Nephron (organoid): ENCODE measurements at regions not wholly inside any gene's neighbourhood (a gene's known extent, or its start where the extent isn't known, plus 50 kb on each side); places are given as distances from the start of the nearest gene placed in this dataset.

ENCODE experiments used
- H3K27ac Mint-ChIP-seq, 3 experiments: 2 replicates each; pipeline ENCODE4 v1.8.0; 2020; ENCODE audit warnings: mixed read lengths in 3 of 3, mild to moderate bottlenecking in 2 of 3, moderate library complexity in 1 of 3
- H3K27me3 Mint-ChIP-seq: 2 replicates; pipeline ENCODE4 v1.8.0; 2021; ENCODE audit warnings: low read depth, mild to moderate bottlenecking, moderate library complexity, mixed read lengths
- H3K36me3 Mint-ChIP-seq: 2 replicates; pipeline ENCODE4 v1.8.0; 2020; ENCODE audit warnings: low read depth, mixed read lengths
- H3K4me1 Mint-ChIP-seq: 2 replicates; pipeline ENCODE4 v1.8.0; 2020; ENCODE audit warnings: mixed read lengths
- H3K4me3 Mint-ChIP-seq, 3 experiments: 2 replicates each; pipeline ENCODE4 v1.8.0; 2020; ENCODE audit warnings: mild to moderate bottlenecking in 3 of 3, mixed read lengths in 3 of 3, moderate library complexity in 2 of 3
- H3K9me3 Mint-ChIP-seq: 2 replicates; pipeline ENCODE4 v1.8.0; 2020; ENCODE audit warnings: mixed read lengths
- CTCF ChIP-seq, 3 experiments: fragments of 200-600 bp; sonication (generic); IDR thresholded peaks; one replicate each; pipeline ENCODE4 v1.5.0; 2021; ENCODE audit warnings: antibody characterized with exemption in 3 of 3; ENCODE audit not compliant: unreplicated experiment in 3 of 3

GRCh38 chr6:104396077-104396476, 463.6 kb downstream of the HACE1 start:
- TF ChIP-seq CTCF (IDR thresholded peaks at IDR 0.05; ENCODE audit: unreplicated experiment in 3 of 3): no peak
- Mint-ChIP-seq H3K27me3 (no peaks in the 10 kb centered on the region), H3K27ac (no peak overlapping the region), H3K9me3 (no peaks in the 10 kb centered on the region), H3K4me3 (no peak overlapping the region), H3K4me1 (no peaks in the 10 kb centered on the region), H3K36me3 (no peaks in the 10 kb centered on the region)

- Mint-ChIP-seq H3K4me3 (no peak overlapping the region), H3K9me3 (peaks cover 10% of the 10 kb centered on the region), H3K36me3 (no peaks in the 10 kb centered on the region), H3K27me3 (no peaks in the 10 kb centered on the region), H3K4me1 (no peaks in the 10 kb centered on the region), H3K27ac (no peak overlapping the region)
- TF ChIP-seq CTCF (IDR thresholded peaks at IDR 0.05; ENCODE audit: unreplicated experiment in 3 of 3): no peak
Observed at GRCh38 chr6:104381907-104382306, 477.8 kb downstream of the HACE1 start.

DNA sequence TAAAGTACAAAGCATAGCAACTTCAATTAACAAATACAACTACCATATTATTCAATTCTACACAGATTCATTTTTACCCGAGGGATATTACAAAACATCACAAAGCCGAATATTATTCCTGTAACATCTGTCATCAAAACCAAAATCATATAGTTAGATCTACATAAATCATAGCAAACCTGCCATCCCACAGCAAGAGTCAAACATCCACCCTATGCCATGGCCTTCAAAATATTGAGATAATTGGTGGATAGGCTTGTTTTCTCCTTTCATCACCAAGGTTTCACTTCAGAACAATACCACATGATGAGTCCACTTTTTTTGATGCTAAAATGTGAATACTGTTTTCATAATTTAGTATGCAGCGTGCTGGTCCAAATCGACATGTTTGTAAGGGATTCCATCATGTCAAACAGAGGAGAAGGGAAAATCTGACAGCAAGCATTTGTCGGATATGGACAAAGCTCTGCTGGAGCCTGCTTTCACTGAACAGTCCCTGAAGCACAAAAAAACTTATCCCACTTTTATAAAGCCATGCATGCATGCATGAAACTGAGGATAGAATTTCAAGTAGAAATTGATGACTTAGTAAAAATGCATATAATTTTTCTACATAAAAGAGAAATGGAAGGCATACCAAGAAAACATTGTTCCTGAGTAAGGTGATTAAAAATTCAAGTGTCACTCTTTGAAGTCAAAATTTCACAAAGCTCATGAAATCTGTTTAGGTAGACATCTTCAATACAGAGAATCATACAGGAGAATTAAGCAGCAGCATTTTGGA, 494.1 kb downstream of the HACE1 start:
- Mint-ChIP-seq H3K9me3 (no peaks in the 10 kb centered on the region), H3K27ac (no peak overlapping the region), H3K4me3 (no peak overlapping the region), H3K27me3 (peaks cover 3% of the 10 kb centered on the region), H3K4me1 (no peaks in the 10 kb centered on the region), H3K36me3 (no peaks in the 10 kb centered on the region)
- TF ChIP-seq CTCF (IDR thresholded peaks at IDR 0.05; ENCODE audit: unreplicated experiment in 3 of 3): no peak

DNA sequence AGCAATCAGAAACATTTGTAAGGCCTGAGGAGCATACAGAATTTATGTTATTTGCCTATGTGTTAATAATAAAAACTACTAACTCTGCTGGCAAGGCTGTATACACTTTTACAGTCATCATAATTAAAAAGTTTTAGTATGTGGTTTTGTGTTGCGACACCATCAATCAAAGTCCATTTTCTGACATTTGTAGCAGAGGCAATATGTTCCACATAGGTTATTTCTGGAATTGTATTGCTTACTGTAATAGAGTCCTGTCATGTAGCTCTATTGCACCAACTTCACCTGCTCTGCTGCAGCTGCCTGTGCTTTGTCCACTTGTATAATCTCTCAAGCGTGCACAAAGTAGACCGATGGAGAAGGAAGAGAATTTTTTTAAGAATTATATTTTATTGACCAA, 501.8 kb downstream of the HACE1 start:
- Mint-ChIP-seq H3K27me3 (no peaks in the 10 kb centered on the region), H3K36me3 (no peaks in the 10 kb centered on the region), H3K4me1 (no peaks in the 10 kb centered on the region), H3K4me3 (no peak overlapping the region), H3K9me3 (no peaks in the 10 kb centered on the region), H3K27ac (no peak overlapping the region)
- TF ChIP-seq CTCF (IDR thresholded peaks at IDR 0.05; ENCODE audit: unreplicated experiment in 3 of 3): no peak

DNA sequence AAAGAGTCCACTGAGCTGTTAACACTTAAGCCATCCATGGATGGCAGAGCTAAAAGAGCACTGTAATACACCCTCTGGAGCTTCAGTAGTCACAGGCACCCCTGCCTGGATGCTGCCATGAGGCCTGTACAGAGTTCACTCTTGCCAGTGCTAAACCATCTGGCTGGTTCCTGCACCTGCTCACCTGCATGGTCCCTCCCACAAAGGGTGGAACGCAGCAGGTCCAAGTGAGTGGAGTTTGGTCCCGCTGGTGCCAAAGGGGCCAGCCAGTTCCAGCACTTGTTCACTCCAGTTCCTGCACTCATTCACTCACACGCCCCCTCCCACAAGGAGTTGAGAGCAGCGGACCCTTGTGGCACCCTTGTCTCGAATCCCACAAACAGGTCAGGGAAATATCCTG, 503.5 kb downstream of the HACE1 start:
- H3K36me3 Mint-ChIP-seq: no peaks in the 10 kb centered on the region
- H3K4me1 Mint-ChIP-seq: no peaks in the 10 kb centered on the region
- peaks cover 3% of the 10 kb centered on the region for H3K27me3 Mint-ChIP-seq
- no peak overlapping the region for H3K27ac Mint-ChIP-seq
- no peak for TF ChIP-seq CTCF (IDR thresholded peaks at IDR 0.05; ENCODE audit: unreplicated experiment in 3 of 3)
- no peaks in the 10 kb centered on the region for H3K9me3 Mint-ChIP-seq
- no peak overlapping the region for H3K4me3 Mint-ChIP-seq

DNA sequence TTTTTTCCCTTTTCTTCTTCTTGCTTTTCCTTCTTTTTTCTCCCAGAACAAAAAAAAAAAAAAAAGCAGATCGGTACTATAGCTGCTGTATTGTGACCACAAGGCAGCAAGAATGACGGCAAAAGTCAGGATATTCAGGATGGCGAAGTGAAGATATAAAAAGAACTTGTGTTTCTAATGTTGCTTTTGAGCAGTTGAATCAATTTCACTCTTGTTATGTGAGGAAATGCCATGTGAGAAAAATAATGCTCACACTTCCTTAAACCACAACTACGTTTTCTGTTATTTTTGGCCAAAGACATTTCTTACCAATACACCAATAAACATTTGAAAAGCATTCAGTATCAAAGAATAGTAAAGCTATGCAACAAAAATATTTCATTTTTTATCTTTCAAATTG, 510.5 kb downstream of the HACE1 start:
- Mint-ChIP-seq H3K9me3 (peaks cover 4% of the 10 kb centered on the region), H3K27me3 (peaks cover 3% of the 10 kb centered on the region), H3K4me1 (no peaks in the 10 kb centered on the region), H3K36me3 (no peaks in the 10 kb centered on the region), H3K27ac (no peak overlapping the region), H3K4me3 (no peak overlapping the region)
- no peak for TF ChIP-seq CTCF (IDR thresholded peaks at IDR 0.05; ENCODE audit: unreplicated experiment in 3 of 3)
